ENCODE measurements at regions not wholly inside any gene's neighbourhood (a gene's known extent, or its start where the extent isn't known, plus 50 kb on each side); places are given as distances from the start of the nearest gene placed in this dataset.

DNA sequence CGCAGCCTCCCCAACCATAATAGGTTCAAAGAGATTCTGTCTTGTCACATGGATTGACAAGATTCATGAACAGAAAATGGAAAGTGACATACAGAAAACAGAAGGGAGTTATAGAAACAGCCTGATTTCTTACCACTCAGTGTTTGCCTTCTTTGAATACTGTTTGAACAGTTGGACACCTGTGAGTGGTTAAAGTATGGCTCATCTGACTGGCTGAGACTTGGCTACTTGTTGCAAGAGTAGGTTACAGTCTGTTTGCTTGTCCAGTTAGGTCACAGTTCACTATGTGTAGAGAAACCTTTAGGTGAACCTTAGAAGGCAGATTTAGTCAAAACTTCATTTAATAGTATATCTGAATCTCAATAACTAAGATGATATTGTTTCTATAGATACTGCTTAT is 1003.9 kb upstream of the EPHA6 start:
- TF ChIP-seq, protein P1, sequence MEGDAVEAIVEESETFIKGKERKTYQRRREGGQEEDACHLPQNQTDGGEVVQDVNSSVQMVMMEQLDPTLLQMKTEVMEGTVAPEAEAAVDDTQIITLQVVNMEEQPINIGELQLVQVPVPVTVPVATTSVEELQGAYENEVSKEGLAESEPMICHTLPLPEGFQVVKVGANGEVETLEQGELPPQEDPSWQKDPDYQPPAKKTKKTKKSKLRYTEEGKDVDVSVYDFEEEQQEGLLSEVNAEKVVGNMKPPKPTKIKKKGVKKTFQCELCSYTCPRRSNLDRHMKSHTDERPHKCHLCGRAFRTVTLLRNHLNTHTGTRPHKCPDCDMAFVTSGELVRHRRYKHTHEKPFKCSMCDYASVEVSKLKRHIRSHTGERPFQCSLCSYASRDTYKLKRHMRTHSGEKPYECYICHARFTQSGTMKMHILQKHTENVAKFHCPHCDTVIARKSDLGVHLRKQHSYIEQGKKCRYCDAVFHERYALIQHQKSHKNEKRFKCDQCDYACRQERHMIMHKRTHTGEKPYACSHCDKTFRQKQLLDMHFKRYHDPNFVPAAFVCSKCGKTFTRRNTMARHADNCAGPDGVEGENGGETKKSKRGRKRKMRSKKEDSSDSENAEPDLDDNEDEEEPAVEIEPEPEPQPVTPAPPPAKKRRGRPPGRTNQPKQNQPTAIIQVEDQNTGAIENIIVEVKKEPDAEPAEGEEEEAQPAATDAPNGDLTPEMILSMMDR (IDR thresholded peaks at IDR 0.05) = no peak
- no peak for TF ChIP-seq EZH2 (IDR thresholded peaks at IDR 0.05; ENCODE audit: borderline replicate concordance, insufficient read depth, low read depth, low read length, poor library complexity, severe bottlenecking)

Measured in B cell (primary cell).